COLO829 (cell line): ENCODE measurements at regions not wholly inside any gene's neighbourhood (a gene's known extent, or its start where the extent isn't known, plus 50 kb on each side); places are given as distances from the start of the nearest gene placed in this dataset.
"Not testable (repeated sequence)": the region's sequence is repeated elsewhere in the genome, so short reads cannot be mapped to it uniquely, and the experiment has no call there.

ENCODE experiments used
- DNase-seq: peaks from one replicate; pipeline ENCODE4 v3.0.0; 2012; ENCODE audit warnings: low spot score

- DNase-seq = no peak
These were observed 169.8 kb downstream of the LEPR start for GRCh38 chr1:65590279-65590678.

GRCh38 chr1:65593516-65593915, 173.0 kb downstream of the LEPR start:
- no peak for DNase-seq

- DNase-seq = no peak
These were observed 175.3 kb downstream of the LEPR start for GRCh38 chr1:65595724-65596123.

GRCh38 chr1:65596768-65597167, 176.3 kb downstream of the LEPR start:
- DNase-seq = no peak

- peak; percentile 10 for DNase-seq
These were observed 185.2 kb downstream of the LEPR start for GRCh38 chr1:65605621-65606020.

DNA sequence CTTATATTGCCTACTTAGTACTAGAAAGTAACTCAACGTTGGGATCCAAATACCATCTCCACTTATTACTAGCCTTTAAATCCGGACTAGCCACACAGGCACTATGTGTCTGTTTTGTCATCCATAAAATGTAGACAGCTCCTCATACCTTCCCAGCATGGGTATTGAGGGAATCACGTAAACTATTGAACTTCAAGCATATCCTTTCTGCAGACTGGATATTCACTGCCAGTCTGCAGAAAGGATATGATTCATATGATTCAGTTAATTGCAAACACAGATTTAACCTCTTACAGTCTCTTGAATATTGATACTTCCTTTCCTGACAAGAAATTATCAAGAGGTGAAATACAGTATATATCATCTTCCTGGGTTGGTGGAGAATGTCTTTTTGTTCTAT, 186.0 kb downstream of the LEPR start:
- DNase-seq = peak; percentile 16

DNA sequence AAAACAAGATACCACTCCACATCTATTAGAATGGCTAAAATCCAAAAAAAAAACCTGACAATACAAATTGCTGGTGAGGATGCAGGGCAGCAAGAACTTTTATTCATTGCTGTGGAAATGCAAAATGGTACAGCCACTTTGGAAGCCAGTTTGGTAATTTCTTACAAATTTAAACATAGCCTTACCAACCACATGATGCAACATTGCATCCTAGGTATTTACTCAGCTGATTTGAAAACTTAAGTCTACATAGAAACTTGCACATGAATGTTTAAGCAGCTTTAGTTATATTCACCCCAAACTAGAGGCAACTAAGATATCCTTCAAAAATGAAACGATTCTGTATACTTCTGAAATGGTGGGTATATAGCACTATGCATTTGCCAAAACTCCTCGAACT, 178.8 kb upstream of the PDE4B start:
- no peak for DNase-seq

GRCh38 chr1:65615859-65616258, 176.8 kb upstream of the PDE4B start:
- no peak for DNase-seq

DNA sequence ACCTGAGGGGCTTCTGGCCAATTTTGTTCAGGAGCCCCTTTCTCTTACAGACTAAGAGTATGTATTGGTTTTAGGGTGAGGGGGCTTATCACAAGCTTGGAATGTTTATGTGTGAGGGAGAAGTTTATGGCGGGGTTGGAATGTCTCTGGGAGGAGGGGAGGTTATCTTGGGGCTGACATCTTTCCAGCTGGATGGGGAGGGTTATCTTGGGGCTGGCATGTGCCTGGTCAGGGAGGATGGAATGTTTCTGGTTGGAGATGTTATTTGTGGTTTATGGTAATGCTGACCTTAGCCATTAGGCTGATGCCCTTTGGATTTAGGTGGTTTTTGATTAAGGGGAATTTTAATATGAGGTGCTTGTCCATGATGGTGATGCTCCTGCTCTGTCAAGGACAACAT, 171.0 kb upstream of the PDE4B start:
- DNase-seq = not testable (repeated sequence)

DNA sequence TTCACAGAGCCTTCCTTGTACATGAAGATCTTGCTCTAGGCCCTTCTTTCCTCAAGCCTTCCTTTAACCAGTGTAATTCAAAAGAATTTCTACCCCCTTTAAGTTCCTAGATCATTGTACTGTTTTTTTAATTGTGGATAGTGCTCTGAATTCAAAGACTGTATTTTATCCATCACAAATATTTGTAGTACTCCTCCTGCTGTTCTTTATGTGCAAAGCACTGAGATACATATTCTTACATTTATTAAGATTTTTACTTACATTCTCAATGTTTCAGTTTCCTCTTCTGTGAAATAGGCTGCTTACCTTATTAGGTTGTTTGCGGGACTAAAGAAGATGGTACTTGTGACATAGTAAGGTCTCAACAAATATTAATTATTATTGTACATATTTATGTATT, 168.8 kb upstream of the PDE4B start:
- DNase-seq = no peak

GRCh38 chr1:65625528-65625927, 167.2 kb upstream of the PDE4B start:
- DNase-seq = no peak

GRCh38 chr1:65626003-65626402, 166.7 kb upstream of the PDE4B start:
- DNase-seq = no peak

- no peak for DNase-seq
These were observed 162.9 kb upstream of the PDE4B start for GRCh38 chr1:65629788-65630187.

GRCh38 chr1:65630855-65631254, 161.8 kb upstream of the PDE4B start:
- no peak for DNase-seq

DNA sequence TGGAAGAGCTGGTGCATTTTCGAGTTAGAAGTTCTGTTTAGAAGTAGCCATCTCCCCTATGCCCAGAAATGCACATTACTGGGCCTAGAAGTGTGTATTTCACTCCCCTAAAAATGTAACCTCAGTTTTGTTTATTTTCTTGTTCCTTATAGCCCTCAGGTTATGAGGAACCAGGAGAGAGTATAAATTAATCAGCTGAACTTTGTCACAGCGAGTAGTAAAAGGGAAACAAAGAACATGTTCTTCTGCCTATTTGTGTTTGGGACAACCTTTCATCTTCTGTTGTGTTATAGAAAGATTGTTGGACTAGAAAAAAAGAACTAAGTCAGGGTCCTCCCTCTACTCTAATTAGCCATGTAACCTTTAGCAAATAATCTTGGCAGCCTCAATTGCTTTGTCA, 160.5 kb upstream of the PDE4B start:
- DNase-seq = no peak

GRCh38 chr1:65640046-65640445, 152.6 kb upstream of the PDE4B start:
- no peak for DNase-seq

DNA sequence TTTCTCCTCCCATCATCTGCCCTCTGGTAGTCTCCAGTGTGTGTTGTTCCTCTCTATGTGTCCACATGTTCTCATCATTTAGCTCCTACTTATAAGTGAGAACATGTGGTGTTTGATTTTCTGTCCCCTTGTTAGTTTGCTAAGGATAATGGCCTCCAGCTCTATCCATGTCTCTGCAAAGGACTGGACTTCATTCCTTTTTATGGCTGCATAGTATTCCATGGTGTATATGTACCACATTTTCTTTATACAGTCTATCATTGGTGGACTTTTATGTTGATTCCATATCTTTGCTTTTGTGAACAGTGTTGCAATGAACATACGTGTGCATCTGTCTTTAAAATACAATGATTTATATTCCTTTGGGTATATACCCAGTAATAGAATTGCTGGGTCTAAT, 143.5 kb upstream of the PDE4B start:
- DNase-seq = not testable (repeated sequence)

GRCh38 chr1:65650682-65651081, 142.0 kb upstream of the PDE4B start:
- no peak for DNase-seq

- not testable (repeated sequence) for DNase-seq
These were observed 138.2 kb upstream of the PDE4B start for GRCh38 chr1:65654526-65654925.

GRCh38 chr1:65657609-65658008, 135.1 kb upstream of the PDE4B start:
- DNase-seq = not testable (repeated sequence)

DNA sequence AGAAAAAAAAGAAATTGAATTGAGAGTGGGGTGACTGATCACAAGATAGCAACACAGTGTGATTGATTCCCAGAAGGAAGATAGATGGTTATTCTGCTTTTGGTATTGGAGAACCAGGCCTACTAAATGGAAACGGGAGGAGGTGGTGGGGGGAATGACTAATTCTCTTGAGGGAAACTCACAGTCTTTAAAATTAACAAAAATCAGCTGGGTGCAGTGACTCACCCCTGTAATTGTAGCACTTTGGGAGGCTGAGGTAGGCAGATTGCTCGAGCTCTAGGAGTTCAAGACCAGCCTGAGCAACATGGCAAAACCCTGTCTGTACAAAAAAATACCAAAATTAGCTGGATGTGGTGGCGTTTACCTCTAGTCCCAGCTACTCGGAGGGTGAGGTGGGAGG, 134.6 kb upstream of the PDE4B start:
- no peak for DNase-seq

DNA sequence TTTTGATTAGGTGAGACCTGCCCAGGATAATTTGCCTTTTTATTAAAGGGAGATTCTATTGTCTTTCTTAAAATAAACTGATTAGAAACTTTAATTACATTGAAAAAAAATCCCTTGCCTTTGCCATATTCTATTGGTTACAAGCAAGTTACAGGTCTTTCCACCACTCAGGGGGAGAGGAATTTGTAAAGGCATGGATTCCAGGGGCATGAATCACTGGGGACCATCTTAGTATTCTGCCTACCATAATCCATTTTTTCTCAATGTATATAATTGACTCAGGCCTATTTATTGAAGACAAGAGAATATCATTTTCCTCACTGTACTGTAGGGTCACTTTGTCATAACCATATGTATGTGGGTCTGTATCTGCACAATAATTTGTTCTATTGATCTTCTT, 124.3 kb upstream of the PDE4B start:
- no peak for DNase-seq

DNA sequence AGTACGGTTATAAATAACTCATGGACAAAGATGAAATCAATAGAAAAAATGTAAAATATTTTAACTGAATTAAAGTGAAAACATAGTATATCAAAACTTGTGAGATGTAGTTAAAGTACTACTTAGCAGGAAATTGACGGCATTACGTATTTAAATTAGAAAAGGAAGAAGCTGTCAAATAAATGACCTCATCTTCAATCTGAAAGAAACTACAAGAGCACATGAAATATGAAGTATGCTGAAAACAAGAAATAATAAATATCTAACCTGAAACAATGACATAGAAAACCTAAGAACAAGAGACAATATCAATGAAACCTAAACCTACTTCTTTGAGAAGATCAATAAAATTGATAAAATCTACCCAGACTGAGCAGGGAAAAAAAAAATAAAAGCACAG, 122.2 kb upstream of the PDE4B start:
- no peak for DNase-seq

GRCh38 chr1:65674522-65674921, 118.2 kb upstream of the PDE4B start:
- no peak for DNase-seq

- no peak for DNase-seq
These were observed 112.9 kb upstream of the PDE4B start for GRCh38 chr1:65679773-65680172.
